K562 (cell line): ENCODE measurements at regions not wholly inside any gene's neighbourhood (a gene's known extent, or its start where the extent isn't known, plus 50 kb on each side); places are given as distances from the start of the nearest gene placed in this dataset.

Experiments used
- ATAC-seq: fragments of 200-7000 bp; cut with Tn5 transposase; 3 replicates; pipeline ENCODE4 v1.9.1; 2020; ENCODE audit warnings: moderate library complexity
- BruUV-seq: library from RNA; stranded (reverse); fragments of 400-500 nt; replicated peaks from 2 replicates; lab custom pipeline; 2021; lab: Mats Ljungman, UMichigan
- CTCF ChIA-PET: fragments of 300-600 bp; formaldehyde crosslinking; extraction: SDS; loops from one replicate; lab custom pipeline; 2021; ENCODE audit warnings: low intra/inter-chr PET ratio; lab: Yijun Ruan, JAX
- POLR2A ChIA-PET: fragments of 300-600, 350-650 bp; sonication (Branson Sonifier 250); formaldehyde crosslinking; extraction: SDS; loops from one replicate; lab custom pipeline; 2021; ENCODE audit warnings: antibody characterized with exemption, inconsistent platforms; lab: Yijun Ruan, JAX
- DNase-seq, 4 experiments: peaks; one replicate each; pipeline versions ENCODE4 v3.0.0 to v3.0.0-alpha.2; 2011 to 2018; ENCODE audit warnings: low spot score in 3 of 4, mixed read lengths in 3 of 4; ENCODE audit errors: extremely low read depth in 1 of 4
- FAIRE-seq: peaks from 2 replicates; lab custom pipeline; 2011; peaks lifted over from hg19 to GRCh38; lab: Jason Lieb, UNC
- H2AFZ ChIP-seq: 2 replicates; pipeline ENCODE4 v1.6.0; 2011; ENCODE audit warnings: low read depth, low read length, control low read depth, inconsistent platforms
- H3K27ac ChIP-seq: fragments of 200-600 bp; 3 replicates; pipeline ENCODE4 v1.8.0; 2011; ENCODE audit warnings: low read depth, mild to moderate bottlenecking, control low read depth, inconsistent platforms, low read length, moderate library complexity, mixed read lengths; ENCODE audit errors: extremely low read depth
- H3K27me3 ChIP-seq, 2 experiments: fragments of 300-600 bp in 1 of 2; 2 replicates in 1 of 2; 3 replicates in 1 of 2; pipeline versions ENCODE4 v1.6.0 to v1.8.0; 2011; ENCODE audit warnings: inconsistent platforms in 2 of 2, low read length in 2 of 2, mild to moderate bottlenecking in 1 of 2, mixed read lengths in 1 of 2, moderate library complexity in 1 of 2; ENCODE audit not compliant: control insufficient read depth in 2 of 2, insufficient read depth in 2 of 2
- H3K36me3 ChIP-seq: fragments of 300-600 bp; 3 replicates; pipeline ENCODE4 v1.8.0; 2011; ENCODE audit warnings: mild to moderate bottlenecking, low read length, inconsistent platforms; ENCODE audit not compliant: control insufficient read depth, insufficient read depth
- H3K4me1 ChIP-seq, 2 experiments: fragments of 200-600 bp in 1 of 2; replicated peaks in 1 of 2; 2 replicates in 1 of 2; 3 replicates in 1 of 2; pipeline versions ENCODE4 v1.5.1 to v1.8.0; 2011; ENCODE audit warnings: inconsistent platforms in 2 of 2, low read length in 2 of 2, mild to moderate bottlenecking in 1 of 2, mixed read lengths in 1 of 2, moderate library complexity in 1 of 2; ENCODE audit not compliant: control insufficient read depth in 2 of 2, insufficient read depth in 2 of 2
- H3K4me2 ChIP-seq: 2 replicates; pipeline ENCODE4 v1.6.1; 2011; ENCODE audit warnings: low read length, control low read depth, inconsistent platforms, mixed read lengths; ENCODE audit not compliant: insufficient read depth
- H3K4me3 ChIP-seq: fragments of 200-600 bp; sonication (generic), shearing (Covaris generic); 2 replicates; pipeline ENCODE4 v1.5.1; 2016; ENCODE audit warnings: control low read depth, inconsistent platforms
- H3K79me2 ChIP-seq: fragments of 200-600 bp; 3 replicates; pipeline ENCODE4 v1.8.0; 2011; ENCODE audit warnings: low read length, inconsistent platforms; ENCODE audit not compliant: control insufficient read depth, insufficient read depth
- H3K9ac ChIP-seq, 2 experiments: 2 replicates each; pipeline versions ENCODE4 v1.6.0 to v1.6.1; 2011; ENCODE audit warnings: low read depth in 2 of 2, low read length in 2 of 2, control low read depth in 1 of 2, inconsistent platforms in 1 of 2, mild to moderate bottlenecking in 1 of 2, mixed read lengths in 1 of 2; ENCODE audit not compliant: insufficient read depth in 1 of 2
- H3K9me1 ChIP-seq: one replicate; pipeline ENCODE4 v1.6.0; 2011; ENCODE audit warnings: inconsistent platforms, mild to moderate bottlenecking, low read length, moderate library complexity; ENCODE audit not compliant: control insufficient read depth, insufficient read depth
- H3K9me3 ChIP-seq: replicated peaks from 2 replicates; pipeline ENCODE4 v1.5.1; 2011; ENCODE audit warnings: low read depth, low read length, inconsistent platforms; ENCODE audit not compliant: control insufficient read depth, insufficient read depth
- H4K20me1 ChIP-seq: replicated peaks from 2 replicates; pipeline ENCODE4 v1.6.1; 2011; ENCODE audit warnings: low read length, inconsistent platforms, mixed read lengths; ENCODE audit not compliant: control insufficient read depth, insufficient read depth
- FOXP1 ChIP-seq: sonication (generic); formaldehyde crosslinking; IDR thresholded peaks from 2 replicates; pipeline ENCODE4 v1.8.0; 2022; ENCODE audit warnings: mild to moderate bottlenecking, missing genetic modification reagents
- FOXP4 ChIP-seq: sonication (generic); formaldehyde crosslinking; IDR thresholded peaks from 2 replicates; pipeline ENCODE4 v1.8.0; 2022; ENCODE audit warnings: mild to moderate bottlenecking, missing genetic modification reagents, borderline replicate concordance
- KDM4B ChIP-seq, 2 experiments: fragments of 450-650 bp in 1 of 2; sonication (generic) in 1 of 2; IDR thresholded peaks; 2 replicates each; pipeline ENCODE4 v1.6.1; 2016 to 2017; ENCODE audit warnings: borderline replicate concordance in 2 of 2, antibody characterized with exemption in 1 of 2, low read depth in 1 of 2, mild to moderate bottlenecking in 1 of 2
- MAX ChIP-seq: sonication (generic); formaldehyde crosslinking; IDR thresholded peaks from 2 replicates; pipeline ENCODE4 v1.9.0; 2022; ENCODE audit warnings: mild to moderate bottlenecking, missing genetic modification reagents
- MECOM ChIP-seq: fragments of 250-450 bp; sonication (Bioruptor Pico); IDR thresholded peaks from 2 replicates; pipeline ENCODE4 v1.8.0; 2022; ENCODE audit warnings: inconsistent platforms
- MTF1 ChIP-seq: fragments of 250-450 bp; sonication (Bioruptor Pico); IDR thresholded peaks from 2 replicates; pipeline ENCODE4 v1.9.0; 2021; ENCODE audit warnings: moderate library complexity, mild to moderate bottlenecking, inconsistent platforms, borderline replicate concordance
- OTX1 ChIP-seq: fragments of 450-650 bp; formaldehyde crosslinking; IDR thresholded peaks from 2 replicates; pipeline ENCODE4 v1.4.0; 2022; ENCODE audit warnings: mild to moderate bottlenecking
- POU5F1 ChIP-seq: fragments of 150-350 bp; IDR thresholded peaks from 2 replicates; pipeline ENCODE4 v1.6.1; 2014; ENCODE audit warnings: borderline replicate concordance, low read length, low read depth, mild to moderate bottlenecking; ENCODE audit not compliant: partially characterized antibody
- SOX6 ChIP-seq: fragments of 450-650 bp; IDR thresholded peaks from 2 replicates; pipeline ENCODE4 v1.6.1; 2014; ENCODE audit warnings: mild to moderate bottlenecking
- STAT5A ChIP-seq: IDR thresholded peaks from 2 replicates; pipeline ENCODE4 v1.6.1; 2012; ENCODE audit warnings: low read length, inconsistent platforms, borderline replicate concordance
- TSC22D4 ChIP-seq: fragments of 450-650 bp; IDR thresholded peaks from 2 replicates; pipeline ENCODE4 v1.6.1; 2016; ENCODE audit warnings: missing genetic modification characterization, missing biosample characterization, control low read depth
- ZBTB12 ChIP-seq: fragments of 250-450 bp; sonication (Bioruptor Pico); IDR thresholded peaks from 2 replicates; pipeline ENCODE4 v1.4.0; 2020
- ZFP1 ChIP-seq: fragments of 450-650 bp; formaldehyde crosslinking; IDR thresholded peaks from 2 replicates; pipeline ENCODE4 v1.4.0; 2020; ENCODE audit warnings: mild to moderate bottlenecking, mixed read lengths
- ZNF134 ChIP-seq: fragments of 250-450 bp; sonication (Bioruptor Pico); conservative IDR thresholded peaks from 2 replicates; pipeline ENCODE4 v1.4.0; 2020
- ZNF316 ChIP-seq: fragments of 450-650 bp; IDR thresholded peaks from 2 replicates; pipeline ENCODE4 v1.6.1; 2016
- ZNF589 ChIP-seq: fragments of 200-800 bp; sonication (Bioruptor generic); IDR thresholded peaks from 2 replicates; pipeline ENCODE4 v1.6.1; 2016; ENCODE audit warnings: low read depth, missing genetic modification characterization, missing compliant biosample characterization
- ZNF766 ChIP-seq: fragments of 200-800 bp; sonication (Bioruptor generic); conservative IDR thresholded peaks from 2 replicates; pipeline ENCODE4 v1.6.1; 2016; ENCODE audit warnings: missing genetic modification characterization, missing compliant biosample characterization
- WGBS: fragments of 100-300 bp; shearing (Covaris generic); methylation state at CpG from one replicate; pipeline ENCODE4 v1.1.6; 2016; ENCODE audit warnings: low coverage, mixed read lengths; ENCODE audit not compliant: insufficient coverage; ENCODE audit errors: missing lambda C conversion rate; 5-methylcytosine and 5-hydroxymethylcytosine counted together
- in situ Hi-C: fragments of 300-500 bp; cut with MboI; formaldehyde crosslinking; loops from 4 replicates; pipeline ENCODE4 v1.15.0; 2018; ENCODE audit warnings: inconsistent platforms, mixed read lengths
- intact Hi-C: fragments of 100-400 bp; cut with micrococcal nuclease; formaldehyde crosslinking; loops from 2 replicates; pipeline ENCODE4 v1.14.2; 2022
- TF ChIP-seq, protein P1 (sequence below): fragments of 450-650 bp; conservative IDR thresholded peaks from 2 replicates; pipeline ENCODE4 v1.6.1; 2016; ENCODE audit warnings: missing genetic modification characterization, low read depth, mild to moderate bottlenecking, missing compliant biosample characterization, moderate library complexity
- TF ChIP-seq, protein P2 (sequence below): IDR thresholded peaks from 2 replicates; pipeline ENCODE4 v1.6.1; 2014; ENCODE audit warnings: antibody characterized with exemption

DNA sequence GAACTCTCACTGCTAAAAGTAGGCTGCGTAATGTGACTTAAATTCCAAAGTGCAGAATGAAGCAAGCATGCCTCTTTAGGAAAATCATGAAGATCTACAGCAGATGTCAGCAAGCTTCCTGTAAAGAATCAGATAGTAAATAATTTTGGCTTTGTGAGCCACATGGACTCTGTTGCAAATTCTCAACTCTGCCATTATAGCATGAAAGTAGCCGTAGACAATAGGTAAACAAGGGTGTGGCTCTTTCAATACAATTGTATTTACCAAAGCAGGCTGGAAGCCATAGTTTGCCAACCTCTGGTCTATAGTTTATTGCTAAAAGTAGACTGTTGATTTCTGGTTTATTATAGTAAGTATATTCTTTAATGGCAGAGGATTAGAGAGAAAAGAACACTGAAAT is 80.3 kb upstream of the FAM9B start:
- BruUV-seq, result no TSS peak
- H3K9me3 ChIP-seq, result no peaks in the 10 kb centered on the region
- no peak overlapping the region for H2AFZ ChIP-seq
- whole genome bisulfite sequencing, result 0% methylated on average over 2 of the region's 2 CpGs
- H3K27ac ChIP-seq, result no peak overlapping the region
- no peaks in the 10 kb centered on the region for H3K36me3 ChIP-seq
- no peaks in the 10 kb centered on the region for H3K79me2 ChIP-seq
- in situ Hi-C loops (no loop called here), intact Hi-C loops (no loop called here)
- H3K4me3 ChIP-seq, result no peak overlapping the region
- no peak overlapping the region for H3K4me2 ChIP-seq
- CTCF ChIA-PET, result no interaction called here
- no peak overlapping the region for H3K9ac ChIP-seq
- no peaks in the 10 kb centered on the region for H3K4me1 ChIP-seq
- TF ChIP-seq ZNF316 (no peak), SOX6 (no peak), ZBTB12 (CRISPR knock-in tag) (no peak), POU5F1 (no peak), FOXP1 (no peak), STAT5A (no peak), ZFP1 (CRISPR knock-in tag) (no peak), ZNF134 (no peak), MAX (CRISPR knock-in tag) (no peak), FOXP4 (CRISPR knock-in tag) (no peak), MECOM (CRISPR knock-in tag) (no peak), OTX1 (CRISPR knock-in tag) (no peak), ZNF766 (CRISPR knock-in tag) (no peak), MTF1 (CRISPR knock-in tag) (no peak), TSC22D4 (tag) (no peak), KDM4B (IDR thresholded peaks at IDR 0.05; ENCODE audit: borderline replicate concordance in 2 of 2, low read depth in 1 of 2) (no peak), ZNF589 (CRISPR knock-in tag) (no peak)
- TF ChIP-seq, protein P1, sequence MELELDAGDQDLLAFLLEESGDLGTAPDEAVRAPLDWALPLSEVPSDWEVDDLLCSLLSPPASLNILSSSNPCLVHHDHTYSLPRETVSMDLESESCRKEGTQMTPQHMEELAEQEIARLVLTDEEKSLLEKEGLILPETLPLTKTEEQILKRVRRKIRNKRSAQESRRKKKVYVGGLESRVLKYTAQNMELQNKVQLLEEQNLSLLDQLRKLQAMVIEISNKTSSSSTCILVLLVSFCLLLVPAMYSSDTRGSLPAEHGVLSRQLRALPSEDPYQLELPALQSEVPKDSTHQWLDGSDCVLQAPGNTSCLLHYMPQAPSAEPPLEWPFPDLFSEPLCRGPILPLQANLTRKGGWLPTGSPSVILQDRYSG (tag), result no peak
- TF ChIP-seq, protein P2, sequence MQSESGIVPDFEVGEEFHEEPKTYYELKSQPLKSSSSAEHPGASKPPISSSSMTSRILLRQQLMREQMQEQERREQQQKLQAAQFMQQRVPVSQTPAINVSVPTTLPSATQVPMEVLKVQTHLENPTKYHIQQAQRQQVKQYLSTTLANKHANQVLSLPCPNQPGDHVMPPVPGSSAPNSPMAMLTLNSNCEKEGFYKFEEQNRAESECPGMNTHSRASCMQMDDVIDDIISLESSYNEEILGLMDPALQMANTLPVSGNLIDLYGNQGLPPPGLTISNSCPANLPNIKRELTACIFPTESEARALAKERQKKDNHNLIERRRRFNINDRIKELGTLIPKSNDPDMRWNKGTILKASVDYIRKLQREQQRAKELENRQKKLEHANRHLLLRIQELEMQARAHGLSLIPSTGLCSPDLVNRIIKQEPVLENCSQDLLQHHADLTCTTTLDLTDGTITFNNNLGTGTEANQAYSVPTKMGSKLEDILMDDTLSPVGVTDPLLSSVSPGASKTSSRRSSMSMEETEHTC, result no peak
- POLR2A ChIA-PET, result no interaction called here
- H3K27me3 ChIP-seq, result no peaks in the 10 kb centered on the region
- no peaks in the 10 kb centered on the region for H4K20me1 ChIP-seq
- no peak for FAIRE-seq
- DNase-seq, result no peak
- no peak for ATAC-seq
- H3K9me1 ChIP-seq, result no peaks in the 10 kb centered on the region
